ENCODE measurements at regions not wholly inside any gene's neighbourhood (a gene's known extent, or its start where the extent isn't known, plus 50 kb on each side); places are given as distances from the start of the nearest gene placed in this dataset.

DNA sequence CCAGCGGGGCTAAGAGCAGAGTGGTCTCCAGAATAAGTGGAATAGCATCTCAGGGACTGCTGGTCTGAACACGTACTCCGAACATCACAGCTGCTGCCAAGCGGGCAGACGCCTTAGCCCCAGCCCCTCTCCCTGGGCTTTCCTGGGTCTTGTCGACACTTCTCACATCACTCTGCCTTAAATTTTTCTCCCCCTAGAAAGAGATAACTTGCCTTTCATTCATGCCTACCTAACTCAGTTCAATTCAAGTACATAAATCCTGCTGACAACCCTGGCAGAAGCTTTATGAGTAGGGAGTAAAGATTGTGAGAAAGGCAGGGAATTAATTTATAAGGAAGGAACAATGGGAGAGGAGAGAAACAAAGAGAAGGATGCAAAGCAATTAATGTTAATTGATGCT is 202.9 kb upstream of the TNP1 start:
- TF ChIP-seq REST (IDR thresholded peaks at IDR 0.05; ENCODE audit: insufficient read depth in 1 of 2, low read depth in 2 of 2, low read length in 1 of 2) (no peak), SIN3A (IDR thresholded peaks at IDR 0.05; ENCODE audit: borderline replicate concordance, insufficient read depth, low read depth, low read length) (no peak), POLR2AphosphoS5 (IDR thresholded peaks at IDR 0.05; ENCODE audit: low read depth, low read length) (no peak)
- TF ChIP-seq, protein P1, sequence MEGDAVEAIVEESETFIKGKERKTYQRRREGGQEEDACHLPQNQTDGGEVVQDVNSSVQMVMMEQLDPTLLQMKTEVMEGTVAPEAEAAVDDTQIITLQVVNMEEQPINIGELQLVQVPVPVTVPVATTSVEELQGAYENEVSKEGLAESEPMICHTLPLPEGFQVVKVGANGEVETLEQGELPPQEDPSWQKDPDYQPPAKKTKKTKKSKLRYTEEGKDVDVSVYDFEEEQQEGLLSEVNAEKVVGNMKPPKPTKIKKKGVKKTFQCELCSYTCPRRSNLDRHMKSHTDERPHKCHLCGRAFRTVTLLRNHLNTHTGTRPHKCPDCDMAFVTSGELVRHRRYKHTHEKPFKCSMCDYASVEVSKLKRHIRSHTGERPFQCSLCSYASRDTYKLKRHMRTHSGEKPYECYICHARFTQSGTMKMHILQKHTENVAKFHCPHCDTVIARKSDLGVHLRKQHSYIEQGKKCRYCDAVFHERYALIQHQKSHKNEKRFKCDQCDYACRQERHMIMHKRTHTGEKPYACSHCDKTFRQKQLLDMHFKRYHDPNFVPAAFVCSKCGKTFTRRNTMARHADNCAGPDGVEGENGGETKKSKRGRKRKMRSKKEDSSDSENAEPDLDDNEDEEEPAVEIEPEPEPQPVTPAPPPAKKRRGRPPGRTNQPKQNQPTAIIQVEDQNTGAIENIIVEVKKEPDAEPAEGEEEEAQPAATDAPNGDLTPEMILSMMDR (IDR thresholded peaks at IDR 0.05), result no peak

All from Panc1 (cell line).